GM12892 (cell line): ENCODE measurements at regions not wholly inside any gene's neighbourhood (a gene's known extent, or its start where the extent isn't known, plus 50 kb on each side); places are given as distances from the start of the nearest gene placed in this dataset.

ENCODE experiments used
- POLR2A ChIP-seq: IDR thresholded peaks from 2 replicates; pipeline ENCODE4 v1.6.1; 2011; ENCODE audit warnings: low read depth, low read length, control low read depth
- POLR2AphosphoS5 ChIP-seq: IDR thresholded peaks from 2 replicates; pipeline ENCODE4 v1.6.1; 2011; ENCODE audit warnings: low read depth, low read length, control low read depth
- TAF1 ChIP-seq: IDR thresholded peaks from 2 replicates; pipeline ENCODE4 v1.6.1; 2011; ENCODE audit warnings: low read depth, mild to moderate bottlenecking, control low read depth, low read length, borderline replicate concordance

DNA sequence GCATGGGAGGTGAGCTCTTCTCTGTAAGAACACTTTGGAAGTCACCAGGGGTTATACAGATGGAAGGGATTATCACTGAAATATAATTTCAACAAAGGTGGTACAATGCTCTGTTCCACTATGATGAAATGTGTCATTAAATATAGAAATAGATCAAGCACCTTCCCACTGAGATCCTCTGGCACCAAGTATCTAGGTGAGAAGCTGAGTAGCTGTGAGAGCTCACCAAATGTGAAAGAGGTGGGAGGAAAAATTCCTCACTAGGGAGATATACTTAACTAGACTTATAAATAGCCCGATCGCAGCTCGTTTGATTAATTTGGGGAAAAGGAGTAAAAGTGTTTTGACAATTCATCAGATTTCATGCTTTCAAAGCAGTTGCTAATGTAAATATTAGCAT, 247.6 kb downstream of the SMAD2 start:
- TF ChIP-seq POLR2A (no peak), POLR2AphosphoS5 (no peak), TAF1 (no peak)
